Testis (tissue), 2 donors: ENCODE measurements at regions not wholly inside any gene's neighbourhood (a gene's known extent, or its start where the extent isn't known, plus 50 kb on each side); places are given as distances from the start of the nearest gene placed in this dataset.

ENCODE experiments used
- DNase-seq: peaks from one replicate; pipeline ENCODE4 v3.0.0-alpha.2; 2019
- H3K27ac ChIP-seq, 2 donors: fragments of 200-600 bp; sonication (generic); one replicate each; pipeline ENCODE4 v1.5.1; 2019
- H3K27me3 ChIP-seq: fragments of 200-600 bp; sonication (generic); one replicate; pipeline ENCODE4 v1.5.1; 2019
- H3K36me3 ChIP-seq: fragments of 200-600 bp; sonication (generic); one replicate; pipeline ENCODE4 v1.5.1; 2017; ENCODE audit warnings: low read depth; ENCODE audit errors: missing control alignments
- H3K4me1 ChIP-seq: fragments of 200-600 bp; sonication (generic); one replicate; pipeline ENCODE4 v1.5.1; 2019
- H3K4me3 ChIP-seq, 2 donors: fragments of 200-600 bp; sonication (generic); one replicate each; pipeline ENCODE4 v1.5.1; 2017 to 2019
- H3K9me3 ChIP-seq: fragments of 200-600 bp; sonication (generic); one replicate; pipeline ENCODE4 v1.5.1; 2017
- CTCF ChIP-seq, 3 experiments: fragments of 450-650 bp in 2 of 3; fragments of 200-600 bp in 1 of 3; sonication (generic) in 1 of 3; IDR thresholded peaks; one replicate each; pipeline ENCODE4 v1.5.1; 2016 to 2019; ENCODE audit warnings: antibody characterized with exemption in 3 of 3, mild to moderate bottlenecking in 2 of 3, moderate library complexity in 1 of 3
- POLR2A ChIP-seq: fragments of 450-650 bp; IDR thresholded peaks from one replicate; pipeline ENCODE4 v1.6.1; 2017; ENCODE audit warnings: antibody characterized with exemption, mild to moderate bottlenecking, moderate library complexity
- WGBS, 2 donors: methylation state at CpG; one replicate each; pipeline ENCODE4 v1.1.5; 2018; 5-methylcytosine and 5-hydroxymethylcytosine counted together
- intact Hi-C: fragments of 100-400 bp; cut with DNase I; formaldehyde crosslinking; loops from one replicate; pipeline ENCODE4 v1.15.1; 2023; ENCODE audit warnings: low total_unique reads

- intact Hi-C loops, result no loop called here
- H3K9me3 ChIP-seq, result no peaks in the 10 kb centered on the region
- H3K27ac ChIP-seq, result no peak overlapping the region
- H3K27me3 ChIP-seq, result no peaks in the 10 kb centered on the region
- H3K36me3 ChIP-seq, result no peaks in the 10 kb centered on the region
- DNase-seq, result no peak
- no peaks in the 10 kb centered on the region for H3K4me1 ChIP-seq
- no peak overlapping the region for H3K4me3 ChIP-seq
- TF ChIP-seq CTCF (IDR thresholded peaks at IDR 0.05) (no peak), POLR2A (no peak)
- 91 to 96% methylated on average over 6 of the region's 6 CpGs for WGBS, 2 donors
Measured at GRCh38 chr15:85935182-85935581, 140.5 kb upstream of the KLHL25 start.

- no peak for DNase-seq
- TF ChIP-seq CTCF (IDR thresholded peaks at IDR 0.05) (no peak), POLR2A (no peak)
- intact Hi-C loops, result no loop called here
- Histone ChIP-seq H3K4me3 (no peak overlapping the region), H3K4me1 (no peaks in the 10 kb centered on the region), H3K27me3 (no peaks in the 10 kb centered on the region), H3K27ac (no peak overlapping the region), H3K9me3 (no peaks in the 10 kb centered on the region), H3K36me3 (no peaks in the 10 kb centered on the region)
- 87 to 96% methylated on average over 4 of the region's 4 CpGs for WGBS, 2 donors
Measured at GRCh38 chr15:85937661-85938060, 142.0 kb upstream of the AGBL1 start.

- no peak overlapping the region for H3K27ac ChIP-seq
Measured at GRCh38 chr15:85941186-85941855, 138.3 kb upstream of the AGBL1 start.

GRCh38 chr15:85942632-85943031, 137.0 kb upstream of the AGBL1 start:
- Histone ChIP-seq H3K27ac (no peak overlapping the region), H3K4me1 (no peaks in the 10 kb centered on the region), H3K27me3 (no peaks in the 10 kb centered on the region), H3K9me3 (no peaks in the 10 kb centered on the region), H3K4me3 (no peak overlapping the region), H3K36me3 (no peaks in the 10 kb centered on the region)
- intact Hi-C loops, result no loop called here
- DNase-seq, result no peak
- 80 to 86% methylated on average over 5 of the region's 5 CpGs for WGBS, 2 donors
- TF ChIP-seq CTCF (IDR thresholded peaks at IDR 0.05) (no peak), POLR2A (no peak)

More at GRCh38 chr15:85941186-85941855, 138.3 kb upstream of the AGBL1 start:
- no peaks in the 10 kb centered on the region for H3K4me1 ChIP-seq
- H3K36me3 ChIP-seq, result no peaks in the 10 kb centered on the region
- intact Hi-C loops, result no loop called here
- H3K4me3 ChIP-seq, result no peak overlapping the region
- H3K27me3 ChIP-seq, result no peaks in the 10 kb centered on the region
- no peak for TF ChIP-seq CTCF (IDR thresholded peaks at IDR 0.05)
- no peak for TF ChIP-seq POLR2A
- no peak for DNase-seq
- no peaks in the 10 kb centered on the region for H3K9me3 ChIP-seq
- 90 to 100% methylated on average over 2 of the region's 2 CpGs for WGBS, 2 donors

- no peak overlapping the region for H3K4me3 ChIP-seq
- no peaks in the 10 kb centered on the region for H3K4me1 ChIP-seq
- H3K9me3 ChIP-seq, result no peaks in the 10 kb centered on the region
- 53 to 76% methylated on average over 2 to 4 of the region's 4 CpGs for WGBS, 2 donors
- TF ChIP-seq POLR2A, result no peak
- no peak for TF ChIP-seq CTCF (IDR thresholded peaks at IDR 0.05)
- no peaks in the 10 kb centered on the region for H3K27me3 ChIP-seq
- DNase-seq, result no peak
- H3K36me3 ChIP-seq, result no peaks in the 10 kb centered on the region
- intact Hi-C loops, result no loop called here
- no peak overlapping the region for H3K27ac ChIP-seq
Measured at GRCh38 chr15:85943151-85943550, 136.5 kb upstream of the AGBL1 start.
